GM19324 (cell line): ENCODE measurements at regions not wholly inside any gene's neighbourhood (a gene's known extent, or its start where the extent isn't known, plus 50 kb on each side); places are given as distances from the start of the nearest gene placed in this dataset.

Experiments
- ATAC-seq: cut with Tn5 transposase; IDR thresholded peaks from one replicate; pipeline ENCODE4 v1.9.1; 2021; ENCODE audit warnings: mild to moderate bottlenecking, moderate library complexity; ENCODE audit not compliant: unreplicated experiment, low FRiP score

DNA sequence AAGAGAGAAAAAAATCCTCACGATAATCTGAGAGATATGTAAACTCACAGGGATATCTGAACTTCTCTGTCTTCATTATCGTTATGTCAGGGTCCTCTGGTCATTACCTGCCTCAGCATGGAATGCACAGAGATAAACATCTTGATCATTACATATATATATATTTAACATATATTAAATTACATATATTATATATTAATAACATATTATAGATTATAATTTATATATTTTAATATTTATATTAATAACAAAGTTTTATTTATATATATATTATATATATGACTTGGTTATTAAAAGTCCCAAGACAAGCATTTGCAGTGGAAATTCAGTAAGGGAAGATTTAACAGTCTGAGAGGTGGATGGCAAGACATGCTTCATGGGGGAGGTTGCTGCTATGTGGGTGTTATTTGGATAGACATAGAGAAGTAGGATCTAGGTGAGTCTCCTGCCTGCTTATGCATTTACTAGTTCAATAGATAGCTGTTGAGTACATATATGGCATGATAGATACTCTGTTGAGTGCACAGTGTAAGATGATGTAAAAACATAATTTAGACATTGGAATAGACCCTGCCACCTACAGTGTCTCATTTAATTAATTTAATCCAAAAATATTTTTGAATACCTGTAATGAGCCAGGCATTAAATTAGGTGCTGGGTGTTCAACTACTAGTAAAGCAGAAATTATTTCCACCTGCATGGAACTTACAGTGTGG is 255.2 kb downstream of the RAD51AP2 start:
- no peak for ATAC-seq

- no peak for ATAC-seq
These were observed 258.6 kb downstream of the RAD51AP2 start for GRCh38 chr2:17259613-17260012.

- no peak for ATAC-seq
These were observed 259.4 kb downstream of the RAD51AP2 start for GRCh38 chr2:17258861-17259260.

DNA sequence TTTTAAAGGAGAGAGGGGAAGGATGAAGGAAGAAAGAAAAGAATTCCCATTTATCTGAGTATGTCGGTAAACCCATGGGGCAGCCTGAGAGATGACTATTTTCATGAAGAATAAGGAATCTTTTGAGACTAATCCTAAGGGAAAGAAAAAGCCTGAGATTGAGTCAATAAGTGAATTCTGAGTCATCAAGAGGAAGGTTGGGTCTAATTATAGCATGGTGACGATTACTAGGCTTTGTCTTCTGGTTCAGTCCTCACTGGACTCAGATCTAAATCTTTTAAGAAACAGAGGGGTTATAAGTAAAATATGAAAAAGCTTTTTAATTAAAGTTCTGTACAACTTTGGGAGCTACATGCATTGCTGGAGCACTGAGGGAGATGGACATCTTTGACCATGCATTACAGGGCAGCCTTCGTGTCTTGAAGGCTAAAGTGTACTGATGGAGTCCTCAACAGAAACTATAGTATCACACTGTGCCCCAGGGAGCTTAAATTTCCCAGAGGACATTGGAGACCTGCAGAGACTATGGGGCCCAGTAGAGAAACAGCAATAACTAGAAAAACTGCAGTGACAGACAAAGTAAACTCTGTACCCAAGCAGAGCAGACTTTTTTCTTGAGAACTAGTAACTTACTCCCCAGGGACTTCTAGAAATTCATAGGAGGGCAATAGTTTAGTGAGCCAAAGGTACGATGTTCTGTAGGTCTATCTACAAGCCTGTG is 260.9 kb downstream of the RAD51AP2 start:
- no peak for ATAC-seq

GRCh38 chr2:17255071-17255470 is 263.2 kb downstream of the RAD51AP2 start:
- ATAC-seq: no peak

DNA sequence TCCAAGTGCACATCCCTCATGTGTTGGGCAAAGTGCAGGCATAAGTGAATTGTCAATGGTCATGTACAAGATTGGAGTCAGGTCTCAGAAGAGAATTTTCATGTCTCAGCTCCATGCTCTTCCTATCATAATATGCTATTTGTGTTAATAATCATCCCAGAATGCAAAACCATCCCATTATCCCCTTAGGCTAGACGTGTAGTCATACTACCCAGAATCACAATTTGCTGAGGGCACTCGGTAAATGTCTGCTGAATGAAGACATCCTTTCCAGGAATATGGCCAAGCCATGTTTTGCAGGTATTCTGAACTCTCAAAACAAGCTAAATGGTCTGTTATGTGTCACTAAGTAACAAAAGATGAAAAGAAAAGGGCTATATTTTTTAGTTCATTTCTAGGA is 263.8 kb downstream of the RAD51AP2 start:
- no peak for ATAC-seq

DNA sequence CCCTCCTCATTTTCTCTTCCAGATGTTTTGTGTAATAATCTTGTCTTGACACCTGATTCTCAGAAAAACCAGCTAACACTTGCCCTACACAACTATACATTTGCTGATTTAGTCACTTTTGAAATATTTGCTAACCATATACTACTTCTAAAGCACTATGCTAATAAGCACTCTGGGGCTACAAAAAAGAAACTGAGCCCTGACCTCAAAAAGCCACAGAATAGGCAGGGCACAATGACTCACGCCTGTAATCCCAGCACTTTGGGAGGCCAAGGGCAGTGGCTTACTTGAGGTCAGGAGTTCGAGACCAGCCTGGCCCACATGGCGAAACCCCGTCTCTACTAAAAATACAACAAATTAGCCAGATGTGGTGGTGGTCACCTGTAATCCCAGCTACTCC is 266.0 kb downstream of the RAD51AP2 start:
- ATAC-seq: no peak

- no peak for ATAC-seq
These were observed 267.1 kb downstream of the RAD51AP2 start for GRCh38 chr2:17251171-17251570.

GRCh38 chr2:17249249-17249648 is 269.0 kb downstream of the RAD51AP2 start:
- no peak for ATAC-seq

- ATAC-seq: no peak
These were observed 272.3 kb downstream of the RAD51AP2 start for GRCh38 chr2:17245906-17246305.

DNA sequence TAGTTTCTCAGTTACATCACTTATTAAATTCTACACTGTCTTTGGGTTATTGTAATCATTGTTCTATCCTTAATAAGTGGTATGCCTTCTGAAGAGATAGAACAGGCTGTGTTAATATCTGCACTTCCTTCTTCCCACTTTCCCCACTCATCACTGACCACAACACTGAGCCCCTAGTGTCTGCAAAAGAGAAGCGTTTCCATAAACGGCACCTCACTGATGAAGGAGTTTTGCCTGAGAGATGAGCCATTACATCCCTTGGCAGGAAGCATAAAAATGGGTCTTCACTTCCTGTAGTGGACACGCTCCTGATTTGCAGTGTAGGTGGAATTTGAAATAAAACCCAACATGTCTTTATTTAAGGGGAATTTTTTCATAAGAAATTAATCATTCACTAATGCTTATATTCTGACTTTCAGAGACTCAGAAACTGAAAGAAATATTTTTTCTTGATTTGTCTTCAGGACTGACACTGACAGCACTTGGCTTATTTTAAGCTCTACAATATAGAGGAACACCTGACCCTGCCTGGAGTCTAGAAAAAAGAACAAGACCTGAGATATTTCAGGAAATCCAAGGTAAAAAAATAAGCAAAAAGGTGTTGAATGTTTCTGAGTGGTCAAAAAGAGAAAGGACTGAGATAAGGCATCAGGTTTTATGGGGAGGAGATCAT is 275.3 kb downstream of the RAD51AP2 start:
- ATAC-seq: no peak

DNA sequence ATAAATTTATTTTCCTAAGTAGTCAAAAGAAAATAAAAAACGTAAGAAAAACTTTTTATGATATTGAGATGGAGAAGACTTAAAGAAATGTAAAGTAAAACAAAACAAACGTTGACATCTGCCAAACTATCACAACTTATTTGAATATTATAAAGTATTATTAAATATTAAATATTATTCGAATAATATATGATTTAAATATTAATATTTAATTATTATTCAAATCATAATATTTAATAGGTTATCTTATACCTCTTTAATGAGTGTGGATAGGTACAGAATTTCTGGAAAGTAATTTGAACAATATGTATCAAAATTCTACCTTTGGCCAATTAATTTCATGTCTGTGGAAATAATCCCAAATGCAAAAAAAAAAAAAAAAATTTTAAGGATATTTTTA is 278.7 kb downstream of the RAD51AP2 start:
- ATAC-seq: no peak

DNA sequence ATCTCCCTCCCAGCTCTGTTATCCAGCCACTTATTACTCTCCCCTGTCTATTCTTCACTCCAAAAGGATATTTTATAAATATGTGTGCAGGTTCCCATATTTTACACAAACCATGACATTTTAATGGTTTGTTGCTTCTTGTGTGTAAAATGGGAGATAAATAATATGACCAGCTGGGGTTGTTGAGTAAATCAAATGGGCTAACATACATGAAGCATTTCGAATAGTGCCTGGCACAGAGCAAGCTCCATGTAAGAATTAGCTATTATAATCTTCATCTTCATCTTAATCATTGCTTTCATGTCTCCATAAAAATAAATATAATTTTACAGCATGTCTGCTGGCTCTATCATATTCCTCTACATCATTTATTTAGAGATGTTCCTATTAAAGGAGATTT is 283.1 kb downstream of the RAD51AP2 start:
- no peak for ATAC-seq

GRCh38 chr2:17232776-17233556 is 285.3 kb downstream of the RAD51AP2 start:
- ATAC-seq: no peak

GRCh38 chr2:17231394-17231965 is 286.8 kb downstream of the RAD51AP2 start:
- no peak for ATAC-seq

DNA sequence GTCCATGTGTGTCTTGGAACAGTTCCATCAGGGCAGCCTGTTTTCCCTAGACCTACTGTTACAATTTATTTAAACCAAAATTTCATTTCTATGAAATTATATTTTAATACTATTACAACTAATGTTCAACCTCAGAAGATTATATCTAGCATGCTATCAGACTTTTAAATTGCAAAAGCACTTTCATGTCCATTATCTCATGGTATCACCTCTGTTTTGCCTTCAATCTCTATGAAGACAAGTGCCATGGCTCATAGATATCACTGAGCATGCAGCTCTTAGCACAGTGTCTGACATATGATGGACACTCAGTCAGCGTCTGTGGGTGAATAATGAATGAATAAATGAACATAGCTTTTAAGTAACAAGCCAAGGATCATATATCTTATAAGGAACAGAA is 288.8 kb downstream of the RAD51AP2 start:
- no peak for ATAC-seq

DNA sequence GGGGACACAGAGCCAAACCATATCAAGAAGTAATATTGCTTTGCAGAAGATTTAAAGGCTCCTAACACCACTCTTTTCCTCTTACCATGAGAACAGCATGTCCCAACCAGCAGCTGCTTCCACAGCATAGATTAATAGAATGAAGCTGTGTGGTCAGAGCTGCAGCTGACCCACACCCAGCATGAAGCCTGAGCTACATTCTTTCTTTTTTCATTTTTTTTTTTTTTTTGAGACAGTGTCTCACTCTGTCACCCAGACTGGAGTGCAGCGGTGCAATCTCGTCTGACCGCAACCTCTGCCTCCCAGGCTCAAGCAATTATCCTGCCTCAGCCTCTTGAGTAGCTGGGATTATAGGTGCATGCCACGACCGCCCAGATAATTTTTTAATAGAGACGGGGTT is 289.8 kb downstream of the RAD51AP2 start:
- ATAC-seq: no peak

DNA sequence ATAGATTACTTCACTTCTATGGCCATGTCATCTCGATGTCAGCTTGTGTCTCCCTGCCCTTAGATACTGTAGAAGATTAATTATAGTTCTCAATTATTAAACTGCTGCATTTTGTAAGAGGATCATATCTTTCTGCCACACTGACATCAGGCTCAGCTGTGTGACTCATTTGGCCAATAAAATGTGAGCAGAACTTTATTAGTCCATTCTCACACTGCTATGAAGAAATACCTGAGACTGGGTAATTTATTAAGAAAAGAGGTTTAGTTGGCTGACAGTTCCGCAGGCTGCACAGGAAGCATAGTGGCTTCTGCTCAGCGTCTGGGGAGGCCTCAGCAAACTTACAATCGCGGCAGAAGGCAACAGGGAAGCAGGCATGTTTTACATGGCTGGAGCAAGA is 290.4 kb downstream of the RAD51AP2 start:
- ATAC-seq: no peak

DNA sequence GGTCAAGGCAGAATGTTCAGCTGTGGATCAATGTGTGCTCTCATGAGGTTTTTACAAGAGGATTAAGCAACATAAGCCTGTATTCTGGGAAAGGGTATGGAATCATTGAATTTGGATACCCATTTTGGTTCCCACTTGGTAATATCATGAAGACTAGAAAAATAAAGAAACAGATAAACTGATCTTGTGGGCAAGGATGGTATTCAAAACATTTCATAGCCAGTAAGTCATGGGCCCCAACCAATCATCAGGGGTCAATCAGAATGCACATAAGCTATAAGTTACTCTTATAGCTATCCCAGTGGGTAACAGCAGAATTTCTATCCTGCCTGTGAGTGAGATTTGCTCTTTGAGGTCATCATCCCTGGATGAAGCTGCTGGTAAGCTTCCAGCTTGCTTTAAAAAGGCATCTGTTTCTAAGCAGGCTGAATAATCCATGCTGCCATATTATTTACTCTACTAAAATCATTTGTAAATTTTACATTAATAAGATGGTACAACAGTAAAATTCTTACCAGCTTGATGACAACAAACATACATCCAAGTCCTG is 291.2 kb downstream of the RAD51AP2 start:
- no peak for ATAC-seq

DNA sequence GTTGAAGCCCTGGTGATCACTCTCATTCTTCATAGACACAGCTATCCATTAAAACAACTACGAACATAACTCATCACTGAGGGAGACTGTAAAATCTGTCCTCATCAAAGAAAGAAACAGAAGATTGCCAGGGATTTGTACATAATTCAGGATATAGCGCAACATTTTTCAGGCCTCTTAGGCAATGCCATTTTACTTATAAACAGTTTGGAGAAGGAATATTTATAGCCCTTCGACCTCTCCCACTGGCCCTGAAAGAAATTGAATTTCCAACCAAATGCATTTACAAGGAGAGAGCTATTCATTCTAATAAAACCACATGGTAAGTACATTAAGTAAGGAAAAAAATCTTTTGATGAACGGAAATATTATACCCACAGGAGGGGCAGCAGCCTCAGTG is 295.0 kb downstream of the RAD51AP2 start:
- ATAC-seq: no peak
